H1 (cell line): ENCODE measurements at regions not wholly inside any gene's neighbourhood (a gene's known extent, or its start where the extent isn't known, plus 50 kb on each side); places are given as distances from the start of the nearest gene placed in this dataset.

ENCODE experiments used
- BRCA1 ChIP-seq: IDR thresholded peaks from 2 replicates; pipeline ENCODE4 v1.6.1; 2012; ENCODE audit warnings: low read depth, low read length, improper control_type of control experiment
- CTCF ChIP-seq, 3 experiments: IDR thresholded peaks; 1 replicate in 2 of 3; 2 replicates in 1 of 3; pipeline versions ENCODE4 v1.5.1 to v1.6.1; 2011; ENCODE audit warnings: low read length in 3 of 3, mild to moderate bottlenecking in 3 of 3, inconsistent platforms in 2 of 3, low read depth in 1 of 3, moderate library complexity in 1 of 3; ENCODE audit not compliant: insufficient read depth in 1 of 3; ENCODE audit errors: control extremely low read depth in 1 of 3
- EZH2 ChIP-seq: fragments of 200-600 bp; sonication (generic); IDR thresholded peaks from 2 replicates; pipeline ENCODE4 v1.7.1; 2012; ENCODE audit warnings: low read depth, mild to moderate bottlenecking, moderate library complexity, low read length, inconsistent platforms; ENCODE audit not compliant: severe bottlenecking

GRCh38 chr3:64276131-64276530, 50.9 kb upstream of the PRICKLE2 start (continued):
- no peak for TF ChIP-seq CTCF (IDR thresholded peaks at IDR 0.05; ENCODE audit: control extremely low read depth in 1 of 3, insufficient read depth in 1 of 3, low read depth in 1 of 3, low read length in 3 of 3)
- no peak for TF ChIP-seq BRCA1
- TF ChIP-seq EZH2 = no peak
